GM21576 (cell line): ENCODE measurements at regions not wholly inside any gene's neighbourhood (a gene's known extent, or its start where the extent isn't known, plus 50 kb on each side); places are given as distances from the start of the nearest gene placed in this dataset.
"Not testable (repeated sequence)": the region's sequence is repeated elsewhere in the genome, so short reads cannot be mapped to it uniquely, and the experiment has no call there.

Experiments
- ATAC-seq: cut with Tn5 transposase; IDR thresholded peaks from one replicate; pipeline ENCODE4 v1.9.1; 2021; ENCODE audit warnings: mild to moderate bottlenecking, moderate library complexity; ENCODE audit not compliant: unreplicated experiment

GRCh38 chr6:106855117-106855516 is 119.4 kb downstream of the CD24 start:
- ATAC-seq: no peak

- ATAC-seq: no peak
Measured at GRCh38 chr6:106849676-106850332, 124.7 kb downstream of the CD24 start.

GRCh38 chr6:106849120-106849519 is 125.4 kb downstream of the CD24 start:
- no peak for ATAC-seq

GRCh38 chr6:106847116-106847515 is 127.4 kb downstream of the CD24 start:
- ATAC-seq: no peak

- ATAC-seq: peak; percentile 80
Measured at GRCh38 chr6:106844930-106845329, 129.6 kb downstream of the CD24 start.

- no peak for ATAC-seq
Measured at GRCh38 chr6:106832766-106833510, 141.6 kb downstream of the CD24 start.

- ATAC-seq: no peak
Measured at GRCh38 chr6:106830930-106831329, 143.6 kb downstream of the CD24 start.

GRCh38 chr6:106829451-106829850 is 145.1 kb downstream of the CD24 start:
- no peak for ATAC-seq

- ATAC-seq: no peak
Measured at GRCh38 chr6:106827081-106827480, 147.4 kb downstream of the CD24 start.

- ATAC-seq: no peak
Measured at GRCh38 chr6:106825156-106825555, 149.4 kb downstream of the CD24 start.

- ATAC-seq: no peak
Measured at GRCh38 chr6:106823732-106824351, 150.7 kb downstream of the CD24 start.

- ATAC-seq: no peak
Measured at GRCh38 chr6:106823058-106823457, 151.5 kb downstream of the CD24 start.

- no peak for ATAC-seq
Measured at GRCh38 chr6:106820412-106820852, 154.1 kb downstream of the CD24 start.

- no peak for ATAC-seq
Measured at GRCh38 chr6:106811088-106811686, 163.3 kb downstream of the CD24 start.

- ATAC-seq: no peak
Measured at GRCh38 chr6:106808758-106809157, 165.8 kb downstream of the CD24 start.

GRCh38 chr6:106807947-106808611 is 166.4 kb downstream of the CD24 start:
- no peak for ATAC-seq

GRCh38 chr6:106806253-106806652 is 168.3 kb downstream of the CD24 start:
- ATAC-seq: not testable (repeated sequence)

- ATAC-seq: no peak
Measured at GRCh38 chr6:106805771-106806170, 168.8 kb downstream of the CD24 start.

GRCh38 chr6:106804346-106805335 is 169.9 kb downstream of the CD24 start:
- no peak for ATAC-seq

- ATAC-seq: no peak
Measured at GRCh38 chr6:106803188-106803587, 171.3 kb downstream of the CD24 start.
